HepG2 (cell line): ENCODE measurements at regions not wholly inside any gene's neighbourhood (a gene's known extent, or its start where the extent isn't known, plus 50 kb on each side); places are given as distances from the start of the nearest gene placed in this dataset.

Source experiments
- ARID5B ChIP-seq: IDR thresholded peaks from 2 replicates; pipeline ENCODE4 v1.4.0; 2020; ENCODE audit warnings: mild to moderate bottlenecking, missing genetic modification reagents
- CHD2 ChIP-seq: IDR thresholded peaks from 2 replicates; pipeline ENCODE4 v1.6.1; 2011; ENCODE audit warnings: low read depth, low read length, improper control_type of control experiment
- ELF3 ChIP-seq: IDR thresholded peaks from 2 replicates; pipeline ENCODE4 v1.6.1; 2016; ENCODE audit warnings: missing genetic modification reagents, missing compliant biosample characterization
- ESRRA ChIP-seq: sonication (generic); formaldehyde crosslinking; IDR thresholded peaks from 2 replicates; pipeline ENCODE4 v1.5.1; 2020; ENCODE audit warnings: mild to moderate bottlenecking, low read depth, missing genetic modification reagents
- GATAD2A ChIP-seq: IDR thresholded peaks from 2 replicates; pipeline ENCODE4 v1.6.1; 2016
- KAT8 ChIP-seq: IDR thresholded peaks from 2 replicates; pipeline ENCODE4 v1.6.1; 2016; ENCODE audit warnings: missing genetic modification reagents, missing compliant biosample characterization
- KDM5A ChIP-seq: fragments of 200-600 bp; sonication (generic); IDR thresholded peaks from 2 replicates; pipeline ENCODE4 v1.7.0; 2018; ENCODE audit warnings: antibody characterized with exemption, mild to moderate bottlenecking, low read length, borderline replicate concordance
- MXD1 ChIP-seq: sonication (generic); formaldehyde crosslinking; IDR thresholded peaks from 2 replicates; pipeline ENCODE4 v1.4.0; 2020; ENCODE audit warnings: mild to moderate bottlenecking, missing genetic modification reagents
- NR3C1 ChIP-seq: sonication (generic); formaldehyde crosslinking; IDR thresholded peaks from 2 replicates; pipeline ENCODE4 v1.4.0; 2020; ENCODE audit warnings: missing genetic modification reagents
- PAWR ChIP-seq: sonication (generic); formaldehyde crosslinking; IDR thresholded peaks from 2 replicates; pipeline ENCODE4 v1.4.0; 2020; ENCODE audit warnings: missing genetic modification reagents, mild to moderate bottlenecking, borderline replicate concordance
- POLR2A ChIP-seq, 2 experiments: IDR thresholded peaks; 2 replicates each; pipeline ENCODE4 v1.6.1; 2011; ENCODE audit warnings: low read depth in 2 of 2, low read length in 2 of 2, mild to moderate bottlenecking in 1 of 2, moderate library complexity in 1 of 2; ENCODE audit not compliant: insufficient read depth in 1 of 2
- TAF1 ChIP-seq: sonication (generic); formaldehyde crosslinking; IDR thresholded peaks from 2 replicates; pipeline ENCODE4 v1.4.0; 2020; ENCODE audit warnings: missing genetic modification reagents
- TCF7 ChIP-seq: sonication (generic); IDR thresholded peaks from 2 replicates; pipeline ENCODE4 v1.6.1; 2016; ENCODE audit warnings: antibody characterized with exemption, low read depth
- UBTF ChIP-seq: sonication (generic); formaldehyde crosslinking; IDR thresholded peaks from 2 replicates; pipeline ENCODE4 v1.4.0; 2020; ENCODE audit warnings: mild to moderate bottlenecking, missing genetic modification reagents
- ZMYM4 ChIP-seq: sonication (generic); formaldehyde crosslinking; IDR thresholded peaks from 2 replicates; pipeline ENCODE4 v1.8.1; 2023; ENCODE audit warnings: mild to moderate bottlenecking, missing genetic modification reagents
- ZNF142 ChIP-seq: sonication (generic); formaldehyde crosslinking; IDR thresholded peaks from 2 replicates; pipeline ENCODE4 v1.4.0; 2020; ENCODE audit warnings: missing genetic modification reagents
- ZNF260 ChIP-seq: sonication (generic); formaldehyde crosslinking; IDR thresholded peaks from 2 replicates; pipeline ENCODE4 v1.4.0; 2020; ENCODE audit warnings: missing genetic modification reagents, low read depth, mild to moderate bottlenecking, borderline replicate concordance
- ZSCAN22 ChIP-seq: sonication (generic); formaldehyde crosslinking; IDR thresholded peaks from 2 replicates; pipeline ENCODE4 v1.4.0; 2020; ENCODE audit warnings: mild to moderate bottlenecking, missing genetic modification reagents
- ZSCAN29 ChIP-seq: sonication (generic); formaldehyde crosslinking; conservative IDR thresholded peaks from 2 replicates; pipeline ENCODE4 v1.4.0; 2020; ENCODE audit warnings: mild to moderate bottlenecking, missing genetic modification reagents

GRCh38 chr5:108661590-108662219 is 86.0 kb upstream of the FER start (continued):
- TF ChIP-seq UBTF (CRISPR knock-in tag) (no peak), ELF3 (CRISPR knock-in tag) (peak; percentile 54; the same call in 1 of the 2 replicates), ZSCAN22 (no peak), KAT8 (CRISPR knock-in tag) (no peak), ZSCAN29 (no peak), GATAD2A (CRISPR knock-in tag) (peak; percentile 23; the same call in 1 of the 2 replicates), ARID5B (CRISPR knock-in tag) (peak; percentile 65), ZNF260 (CRISPR knock-in tag) (no peak), POLR2A (IDR thresholded peaks at IDR 0.05; ENCODE audit: insufficient read depth in 1 of 2, low read depth in 2 of 2, low read length in 2 of 2) (no peak), KDM5A (no peak), ZNF142 (no peak), PAWR (no peak), MXD1 (CRISPR knock-in tag) (no peak), TAF1 (CRISPR knock-in tag) (no peak), CHD2 (no peak), ZMYM4 (no peak), NR3C1 (no peak), ESRRA (CRISPR knock-in tag) (no peak), TCF7 (no peak)
